H9 (cell line): ENCODE measurements at regions not wholly inside any gene's neighbourhood (a gene's known extent, or its start where the extent isn't known, plus 50 kb on each side); places are given as distances from the start of the nearest gene placed in this dataset.

Source experiments
- DNase-seq: peaks from one replicate; pipeline ENCODE4 v3.0.0-alpha.2; 2017
- H2AFZ ChIP-seq: one replicate; pipeline ENCODE4 v1.6.1; 2013; ENCODE audit warnings: mild to moderate bottlenecking, low read length, control low read depth, moderate library complexity
- H2AK5ac ChIP-seq: 2 replicates; pipeline ENCODE4 v1.6.1; 2013; ENCODE audit warnings: low read length, control low read depth, mixed read lengths; ENCODE audit not compliant: insufficient read length
- H2BK120ac ChIP-seq: one replicate; pipeline ENCODE4 v1.6.1; 2013; ENCODE audit warnings: low read depth, mild to moderate bottlenecking, low read length, control low read depth, inconsistent platforms; ENCODE audit not compliant: poor library complexity, severe bottlenecking
- H2BK12ac ChIP-seq: 2 replicates; pipeline ENCODE4 v1.6.1; 2013; ENCODE audit warnings: low read length, control low read depth, mixed read lengths, low read depth; ENCODE audit not compliant: insufficient read length
- H2BK15ac ChIP-seq: 2 replicates; pipeline ENCODE4 v1.6.1; 2013; ENCODE audit warnings: low read depth, low read length, control low read depth
- H2BK20ac ChIP-seq: one replicate; pipeline ENCODE4 v1.6.1; 2013; ENCODE audit warnings: low read depth, mild to moderate bottlenecking, low read length, control low read depth, inconsistent platforms; ENCODE audit not compliant: poor library complexity, severe bottlenecking
- H2BK5ac ChIP-seq: 2 replicates; pipeline ENCODE4 v1.6.1; 2013; ENCODE audit warnings: low read length, control low read depth, mixed read lengths; ENCODE audit not compliant: insufficient read length
- H3K14ac ChIP-seq: 2 replicates; pipeline ENCODE4 v1.6.1; 2013; ENCODE audit warnings: low read length, control low read depth; ENCODE audit not compliant: insufficient read depth
- H3K18ac ChIP-seq: 2 replicates; pipeline ENCODE4 v1.6.1; 2013; ENCODE audit warnings: low read depth, mild to moderate bottlenecking, mixed read lengths, low read length, control low read depth; ENCODE audit not compliant: insufficient read length
- H3K23ac ChIP-seq: 2 replicates; pipeline ENCODE4 v1.6.1; 2013; ENCODE audit warnings: low read length, control low read depth, mixed read lengths, low read depth; ENCODE audit not compliant: insufficient read length
- H3K23me2 ChIP-seq: 2 replicates; pipeline ENCODE4 v1.6.1; 2013; ENCODE audit warnings: low read depth, mild to moderate bottlenecking, mixed read lengths, low read length, control low read depth; ENCODE audit not compliant: insufficient read length, poor library complexity, severe bottlenecking
- H3K27ac ChIP-seq: 2 replicates; pipeline ENCODE4 v1.5.1; 2013; ENCODE audit warnings: low read length, control low read depth, mixed read lengths, low read depth; ENCODE audit not compliant: insufficient read length
- H3K27me3 ChIP-seq: 2 replicates; pipeline ENCODE4 v1.6.1; 2013; ENCODE audit warnings: low read length, control low read depth, inconsistent platforms; ENCODE audit not compliant: insufficient read depth
- H3K4ac ChIP-seq: 2 replicates; pipeline ENCODE4 v1.6.1; 2013; ENCODE audit warnings: low read depth, mild to moderate bottlenecking, control low read depth, inconsistent platforms, low read length, moderate library complexity
- H3K4me1 ChIP-seq: 2 replicates; pipeline ENCODE4 v1.6.1; 2013; ENCODE audit warnings: low read length, control low read depth, inconsistent platforms; ENCODE audit not compliant: insufficient read depth
- H3K4me2 ChIP-seq: 2 replicates; pipeline ENCODE4 v1.6.1; 2013; ENCODE audit warnings: low read length, control low read depth, mixed read lengths; ENCODE audit not compliant: insufficient read length, insufficient read depth
- H3K56ac ChIP-seq: 2 replicates; pipeline ENCODE4 v1.6.1; 2013; ENCODE audit warnings: low read depth, mild to moderate bottlenecking, mixed read lengths, low read length, control low read depth; ENCODE audit not compliant: insufficient read length
- H3K79me1 ChIP-seq: 2 replicates; pipeline ENCODE4 v1.6.1; 2013; ENCODE audit warnings: low read depth, mild to moderate bottlenecking, moderate library complexity, low read length, control low read depth, inconsistent platforms; ENCODE audit not compliant: insufficient read depth, poor library complexity, severe bottlenecking
- H3K79me2 ChIP-seq: 2 replicates; pipeline ENCODE4 v1.6.1; 2013; ENCODE audit warnings: low read length, control low read depth, inconsistent platforms; ENCODE audit not compliant: insufficient read depth
- H3K9ac ChIP-seq: 2 replicates; pipeline ENCODE4 v1.6.1; 2013; ENCODE audit warnings: low read length, control low read depth, mixed read lengths; ENCODE audit not compliant: insufficient read length; ENCODE audit errors: extremely low read depth
- H3K9me3 ChIP-seq: one replicate; pipeline ENCODE4 v1.6.1; 2013; ENCODE audit warnings: low read depth, low read length, inconsistent platforms; ENCODE audit not compliant: control insufficient read depth
- H3T11ph ChIP-seq: one replicate; pipeline ENCODE4 v1.6.1; 2013; ENCODE audit warnings: mild to moderate bottlenecking, low read length, control low read depth, inconsistent platforms
- H4K20me1 ChIP-seq: one replicate; pipeline ENCODE4 v1.6.1; 2013; ENCODE audit not compliant: control insufficient read depth, insufficient read length, insufficient read depth
- H4K5ac ChIP-seq: 2 replicates; pipeline ENCODE4 v1.6.1; 2013; ENCODE audit warnings: low read depth, mild to moderate bottlenecking, mixed read lengths, low read length, control low read depth; ENCODE audit not compliant: insufficient read length
- H4K8ac ChIP-seq: replicated peaks from 2 replicates; pipeline ENCODE4 v1.6.1; 2013; ENCODE audit warnings: low read length, control low read depth, mixed read lengths, low read depth; ENCODE audit not compliant: insufficient read length
- H4K91ac ChIP-seq: 2 replicates; pipeline ENCODE4 v1.6.1; 2013; ENCODE audit warnings: low read depth, mild to moderate bottlenecking, moderate library complexity, mixed read lengths, low read length, control low read depth; ENCODE audit not compliant: insufficient read length
- H3K27ac Mint-ChIP-seq, 3 experiments: 2 replicates in 2 of 3; 3 replicates in 1 of 3; pipeline ENCODE4 v1.8.0; 2020 to 2021; ENCODE audit warnings: mixed read lengths in 3 of 3, mild to moderate bottlenecking in 1 of 3, moderate library complexity in 1 of 3
- H3K27me3 Mint-ChIP-seq: 2 replicates; pipeline ENCODE4 v1.8.0; 2021; ENCODE audit warnings: low read depth, mild to moderate bottlenecking, moderate library complexity, mixed read lengths
- H3K36me3 Mint-ChIP-seq, 3 experiments: 2 replicates in 2 of 3; 3 replicates in 1 of 3; pipeline ENCODE4 v1.8.0; 2020 to 2021; ENCODE audit warnings: low read depth in 3 of 3, mixed read lengths in 3 of 3; ENCODE audit not compliant: insufficient read depth in 1 of 3
- H3K4me1 Mint-ChIP-seq, 2 experiments: 2 replicates each; pipeline ENCODE4 v1.8.0; 2020; ENCODE audit warnings: mixed read lengths in 2 of 2
- H3K4me3 Mint-ChIP-seq, 2 experiments: 2 replicates in 1 of 2; 3 replicates in 1 of 2; pipeline ENCODE4 v1.8.0; 2020 to 2021; ENCODE audit warnings: mild to moderate bottlenecking in 2 of 2, mixed read lengths in 2 of 2, moderate library complexity in 1 of 2
- H3K9me3 Mint-ChIP-seq, 2 experiments: 2 replicates in 1 of 2; 3 replicates in 1 of 2; pipeline ENCODE4 v1.8.0; 2020; ENCODE audit warnings: mild to moderate bottlenecking in 2 of 2, mixed read lengths in 2 of 2, moderate library complexity in 1 of 2
- WGBS: extraction: QIAGEN DNeasy Blood & Tissue Kit; methylation state at CpG from one replicate; pipeline ENCODE4 v1.1.7; 2013; ENCODE audit warnings: missing lambda C conversion rate, low lambda C conversion rate, mixed read lengths; ENCODE audit not compliant: insufficient read length; ENCODE audit errors: extremely low coverage; 5-methylcytosine and 5-hydroxymethylcytosine counted together
- TF ChIP-seq, protein P1 (sequence below): fragments of 200-600 bp; sonication (generic); conservative IDR thresholded peaks from 3 replicates; pipeline ENCODE4 v1.8.0; 2021; ENCODE audit warnings: antibody characterized with exemption, mild to moderate bottlenecking

- H2BK12ac ChIP-seq = no peak overlapping the region
- H2BK5ac ChIP-seq = no peak overlapping the region
- no peak overlapping the region for H2AFZ ChIP-seq
- no peaks in the 10 kb centered on the region for H3K27me3 Mint-ChIP-seq
- no peaks in the 10 kb centered on the region for H4K20me1 ChIP-seq
- H3K27me3 ChIP-seq = no peaks in the 10 kb centered on the region
- no peak overlapping the region for H3K27ac Mint-ChIP-seq
- H3K36me3 Mint-ChIP-seq = peaks cover 5 to 15% (median 7%) of the 10 kb centered on the region in 3 experiments; a peak in 6 of 7 replicates
- H3K9me3 Mint-ChIP-seq = peaks cover 7 to 42% of the 10 kb centered on the region in 2 experiments
- H2BK15ac ChIP-seq = no peak overlapping the region
- no peak overlapping the region for H4K91ac ChIP-seq
- H4K8ac ChIP-seq = no peak overlapping the region
- no peaks in the 10 kb centered on the region for H3K23me2 ChIP-seq
- H4K5ac ChIP-seq = no peak overlapping the region
- no CpG with 5 or more reads among the region's 1 CpG for WGBS
- no peak overlapping the region for H3K9ac ChIP-seq
- no peak overlapping the region for H2BK120ac ChIP-seq
- no peak overlapping the region for H2AK5ac ChIP-seq
- no peak overlapping the region for H3K4me2 ChIP-seq
- no peak overlapping the region for H3K4me3 Mint-ChIP-seq
- H3K4me1 Mint-ChIP-seq = no peaks in the 10 kb centered on the region; a peak in 1 of 4 replicates
- no peak overlapping the region for H3K18ac ChIP-seq
- no peak overlapping the region for H3K4ac ChIP-seq
- H3K14ac ChIP-seq = no peak overlapping the region
- TF ChIP-seq, protein P1, sequence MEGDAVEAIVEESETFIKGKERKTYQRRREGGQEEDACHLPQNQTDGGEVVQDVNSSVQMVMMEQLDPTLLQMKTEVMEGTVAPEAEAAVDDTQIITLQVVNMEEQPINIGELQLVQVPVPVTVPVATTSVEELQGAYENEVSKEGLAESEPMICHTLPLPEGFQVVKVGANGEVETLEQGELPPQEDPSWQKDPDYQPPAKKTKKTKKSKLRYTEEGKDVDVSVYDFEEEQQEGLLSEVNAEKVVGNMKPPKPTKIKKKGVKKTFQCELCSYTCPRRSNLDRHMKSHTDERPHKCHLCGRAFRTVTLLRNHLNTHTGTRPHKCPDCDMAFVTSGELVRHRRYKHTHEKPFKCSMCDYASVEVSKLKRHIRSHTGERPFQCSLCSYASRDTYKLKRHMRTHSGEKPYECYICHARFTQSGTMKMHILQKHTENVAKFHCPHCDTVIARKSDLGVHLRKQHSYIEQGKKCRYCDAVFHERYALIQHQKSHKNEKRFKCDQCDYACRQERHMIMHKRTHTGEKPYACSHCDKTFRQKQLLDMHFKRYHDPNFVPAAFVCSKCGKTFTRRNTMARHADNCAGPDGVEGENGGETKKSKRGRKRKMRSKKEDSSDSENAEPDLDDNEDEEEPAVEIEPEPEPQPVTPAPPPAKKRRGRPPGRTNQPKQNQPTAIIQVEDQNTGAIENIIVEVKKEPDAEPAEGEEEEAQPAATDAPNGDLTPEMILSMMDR = no peak
- no peak overlapping the region for H3T11ph ChIP-seq
- no peaks in the 10 kb centered on the region for H3K79me1 ChIP-seq
- no peak overlapping the region for H3K56ac ChIP-seq
- no peak overlapping the region for H2BK20ac ChIP-seq
- H3K9me3 ChIP-seq = no peaks in the 10 kb centered on the region
- H3K23ac ChIP-seq = no peak overlapping the region
- no peaks in the 10 kb centered on the region for H3K4me1 ChIP-seq
- H3K79me2 ChIP-seq = no peaks in the 10 kb centered on the region
- no peak for DNase-seq
- no peak overlapping the region for H3K27ac ChIP-seq
Measured at GRCh38 chr7:113649556-113649955, 269.3 kb downstream of the PPP1R3A start.
